ENCODE measurements at regions not wholly inside any gene's neighbourhood (a gene's known extent, or its start where the extent isn't known, plus 50 kb on each side); places are given as distances from the start of the nearest gene placed in this dataset.

- Histone ChIP-seq H3K4me3 (ENCODE audit: low read depth, low read length) (no peak overlapping the region), H3K27me3 (ENCODE audit: control insufficient read depth, insufficient read depth, low read length) (peaks cover 19% of the 10 kb centered on the region), H3K9me3 (ENCODE audit: control insufficient read depth, insufficient read depth, low read length) (no peaks in the 10 kb centered on the region; the same call in 1 of the 2 replicates), H3K27ac (ENCODE audit: low read depth, low read length) (no peak overlapping the region)
- POLR2A ChIA-PET, result no interaction called here
- DNase-seq (ENCODE audit: low read depth, low spot score), result no peak
- TF ChIP-seq CTCF (IDR thresholded peaks at IDR 0.05; ENCODE audit: low read depth, low read length), result no peak
- CTCF ChIA-PET, result interaction anchor here (0.6 kb wide), 1 partner anchor 14 kb away, joined by 3 read pairs; no protein-coding TSS in a partner anchor
Observed at GRCh38 chr15:77798151-77798835, 165.6 kb upstream of the LINGO1 start.

GRCh38 chr15:77797270-77797669 is 164.6 kb upstream of the LINGO1 start:
- TF ChIP-seq CTCF (IDR thresholded peaks at IDR 0.05; ENCODE audit: low read depth, low read length), result no peak
- ChIA-PET CTCF (no interaction called here), POLR2A (no interaction called here)
- H3K4me3 ChIP-seq (ENCODE audit: low read depth, low read length), result no peak overlapping the region
- DNase-seq (ENCODE audit: low read depth, low spot score), result no peak
- peaks cover 18% of the 10 kb centered on the region for H3K27me3 ChIP-seq (ENCODE audit: control insufficient read depth, insufficient read depth, low read length)
- H3K9me3 ChIP-seq (ENCODE audit: control insufficient read depth, insufficient read depth, low read length), result no peaks in the 10 kb centered on the region; the same call in 1 of the 2 replicates
- no peak overlapping the region for H3K27ac ChIP-seq (ENCODE audit: low read depth, low read length)

GRCh38 chr15:77796046-77796729 is 163.5 kb upstream of the LINGO1 start:
- POLR2A ChIA-PET, result no interaction called here
- no peak for TF ChIP-seq CTCF (IDR thresholded peaks at IDR 0.05; ENCODE audit: low read depth, low read length)

GRCh38 chr15:77795446-77795845 is 162.7 kb upstream of the LINGO1 start:
- peaks cover 19% of the 10 kb centered on the region for H3K27me3 ChIP-seq (ENCODE audit: control insufficient read depth, insufficient read depth, low read length)
- H3K9me3 ChIP-seq (ENCODE audit: control insufficient read depth, insufficient read depth, low read length), result no peaks in the 10 kb centered on the region; the same call in 1 of the 2 replicates
- POLR2A ChIA-PET, result no interaction called here
- no peak overlapping the region for H3K4me3 ChIP-seq (ENCODE audit: low read depth, low read length)
- no peak overlapping the region for H3K27ac ChIP-seq (ENCODE audit: low read depth, low read length)
- CTCF ChIA-PET, result no interaction called here
- no peak for TF ChIP-seq CTCF (IDR thresholded peaks at IDR 0.05; ENCODE audit: low read depth, low read length)
- DNase-seq (ENCODE audit: low read depth, low spot score), result no peak

More at GRCh38 chr15:77796046-77796729, 163.5 kb upstream of the LINGO1 start:
- CTCF ChIA-PET, result no interaction called here
- H3K27ac ChIP-seq (ENCODE audit: low read depth, low read length), result no peak overlapping the region
- no peaks in the 10 kb centered on the region; the same call in 1 of the 2 replicates for H3K9me3 ChIP-seq (ENCODE audit: control insufficient read depth, insufficient read depth, low read length)
- H3K4me3 ChIP-seq (ENCODE audit: low read depth, low read length), result no peak overlapping the region
- DNase-seq (ENCODE audit: low read depth, low spot score), result no peak
- peaks cover 20% of the 10 kb centered on the region for H3K27me3 ChIP-seq (ENCODE audit: control insufficient read depth, insufficient read depth, low read length)

GRCh38 chr15:77791941-77792340 is 159.2 kb upstream of the LINGO1 start:
- DNase-seq (ENCODE audit: low read depth, low spot score), result no peak
- H3K4me3 ChIP-seq (ENCODE audit: low read depth, low read length), result no peak overlapping the region
- TF ChIP-seq CTCF (IDR thresholded peaks at IDR 0.05; ENCODE audit: low read depth, low read length), result no peak
- H3K27me3 ChIP-seq (ENCODE audit: control insufficient read depth, insufficient read depth, low read length), result peaks cover 13% of the 10 kb centered on the region
- no peak overlapping the region for H3K27ac ChIP-seq (ENCODE audit: low read depth, low read length)
- no peaks in the 10 kb centered on the region; the same call in 1 of the 2 replicates for H3K9me3 ChIP-seq (ENCODE audit: control insufficient read depth, insufficient read depth, low read length)
- ChIA-PET POLR2A (no interaction called here), CTCF (interaction anchor here (1.4 kb wide), 1 partner anchor 158 kb away, joined by 3 read pairs; no protein-coding TSS in a partner anchor)
